ENCODE measurements at regions not wholly inside any gene's neighbourhood (a gene's known extent, or its start where the extent isn't known, plus 50 kb on each side); places are given as distances from the start of the nearest gene placed in this dataset.
A peak's percentile ranks its signal among the peaks of the same experiment; 100 is the strongest.

DNA sequence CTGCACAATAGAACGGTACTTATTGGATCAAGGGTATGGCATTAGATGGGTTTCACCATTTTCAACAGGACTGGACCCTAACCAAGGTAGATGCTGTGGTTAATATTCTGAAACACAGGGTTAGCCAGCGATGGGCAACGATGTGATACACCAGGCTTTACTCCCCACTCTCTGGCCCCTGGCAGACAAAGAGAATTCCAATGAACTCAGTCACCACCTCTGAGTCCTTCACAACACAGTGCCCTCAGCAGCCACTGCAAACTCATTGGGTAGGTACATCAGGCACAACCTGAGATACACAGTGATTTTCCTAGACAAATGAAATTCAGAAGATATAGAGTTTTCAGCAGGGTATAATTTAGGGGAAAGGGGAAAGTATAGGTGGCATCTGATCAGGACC lies 634.5 kb downstream of the ZEB2 start:
- Mint-ChIP-seq H3K27ac (no peak overlapping the region), H3K9me3 (no peaks in the 10 kb centered on the region), H3K4me1 (no peaks in the 10 kb centered on the region), H3K36me3 (no peaks in the 10 kb centered on the region), H3K4me3 (no peak overlapping the region)
- ATAC-seq = no peak
- DNase-seq (ENCODE audit: low spot score in 2 of 2) = no peak

DNA sequence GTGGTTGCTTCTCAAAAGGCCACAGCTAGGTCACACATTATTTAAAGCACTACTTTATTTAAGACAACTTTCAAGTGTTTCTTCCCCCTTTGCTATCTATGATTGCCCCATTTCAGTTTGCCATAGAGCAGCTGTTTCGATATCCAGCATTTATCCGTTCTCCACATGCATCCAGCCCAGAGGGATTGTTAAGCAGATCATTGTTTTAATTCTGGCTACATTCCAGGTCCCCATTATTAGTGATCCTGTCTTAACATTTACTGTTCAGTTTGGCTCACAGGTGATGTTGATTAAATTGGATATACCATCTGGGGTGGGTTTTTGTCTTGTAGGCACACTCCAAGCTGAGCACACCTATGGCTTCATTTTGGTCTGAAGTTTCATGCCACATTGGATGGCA lies 638.7 kb downstream of the ZEB2 start:
- H3K9me3 Mint-ChIP-seq = no peaks in the 10 kb centered on the region
- H3K4me1 Mint-ChIP-seq = no peaks in the 10 kb centered on the region
- DNase-seq (ENCODE audit: low spot score in 2 of 2) = no peak
- no peaks in the 10 kb centered on the region for H3K36me3 Mint-ChIP-seq
- H3K4me3 Mint-ChIP-seq = no peak overlapping the region
- no peak overlapping the region for H3K27ac Mint-ChIP-seq
- no peak for ATAC-seq

DNA sequence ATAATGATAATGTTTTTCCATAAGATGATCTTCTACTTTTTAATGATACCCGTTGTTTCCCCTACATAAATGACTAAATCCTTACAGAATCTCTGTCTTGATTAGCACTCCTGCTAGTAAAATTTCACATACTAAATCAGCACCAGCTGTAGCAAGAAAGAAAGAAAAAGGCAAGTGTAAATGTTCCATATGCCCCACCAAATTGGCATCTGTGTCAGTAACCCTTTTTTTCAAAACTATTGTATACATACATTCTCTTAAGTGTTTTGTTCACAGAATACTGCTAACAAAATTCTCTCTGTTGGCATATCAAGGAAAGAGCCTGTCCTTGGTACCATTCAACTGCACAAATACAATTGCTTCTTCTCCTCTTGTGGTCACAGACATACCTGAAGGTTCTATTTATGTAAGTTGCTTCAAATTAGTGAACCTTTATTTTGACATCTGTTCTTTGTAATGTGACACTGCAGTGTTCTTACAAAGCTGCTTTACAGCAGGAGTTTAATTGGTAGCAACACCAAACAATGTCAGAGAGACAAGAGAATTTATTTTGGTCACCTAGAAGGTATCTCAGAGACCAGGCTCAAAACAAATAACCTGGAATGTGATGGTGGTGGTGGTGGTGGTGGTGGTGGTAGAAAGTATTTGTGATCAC lies 641.9 kb downstream of the ZEB2 start:
- peaks cover 6% of the 10 kb centered on the region for H3K4me1 Mint-ChIP-seq
- H3K36me3 Mint-ChIP-seq = no peaks in the 10 kb centered on the region
- ATAC-seq = no peak
- H3K4me3 Mint-ChIP-seq = no peak overlapping the region
- no peaks in the 10 kb centered on the region for H3K9me3 Mint-ChIP-seq
- H3K27ac Mint-ChIP-seq = no peak overlapping the region
- DNase-seq (ENCODE audit: low spot score in 2 of 2) = no peak

DNA sequence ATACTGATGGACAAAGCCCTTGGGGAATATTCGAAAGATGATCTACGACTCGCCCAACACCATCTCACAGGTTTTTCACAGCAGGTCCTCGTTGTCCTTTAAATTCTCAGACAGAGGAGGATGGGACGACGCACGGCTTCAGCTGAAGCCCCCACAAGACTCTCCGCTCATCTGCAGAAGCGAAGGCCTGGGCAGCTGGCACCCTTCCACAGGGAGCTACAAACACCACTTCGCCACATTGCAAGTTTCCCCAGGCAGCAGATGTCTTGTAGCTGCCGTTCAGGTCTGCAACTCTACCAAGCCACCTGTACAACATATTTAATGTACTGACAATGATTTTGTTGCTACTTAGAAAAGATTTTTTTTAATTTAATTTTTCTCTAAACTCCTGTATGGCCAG lies 642.9 kb downstream of the ZEB2 start:
- Mint-ChIP-seq H3K4me3 (no peak overlapping the region), H3K4me1 (peaks cover 6% of the 10 kb centered on the region), H3K9me3 (no peaks in the 10 kb centered on the region), H3K27ac (no peak overlapping the region), H3K36me3 (no peaks in the 10 kb centered on the region)
- DNase-seq (ENCODE audit: low spot score in 2 of 2) (no peak), ATAC-seq (no peak)

DNA sequence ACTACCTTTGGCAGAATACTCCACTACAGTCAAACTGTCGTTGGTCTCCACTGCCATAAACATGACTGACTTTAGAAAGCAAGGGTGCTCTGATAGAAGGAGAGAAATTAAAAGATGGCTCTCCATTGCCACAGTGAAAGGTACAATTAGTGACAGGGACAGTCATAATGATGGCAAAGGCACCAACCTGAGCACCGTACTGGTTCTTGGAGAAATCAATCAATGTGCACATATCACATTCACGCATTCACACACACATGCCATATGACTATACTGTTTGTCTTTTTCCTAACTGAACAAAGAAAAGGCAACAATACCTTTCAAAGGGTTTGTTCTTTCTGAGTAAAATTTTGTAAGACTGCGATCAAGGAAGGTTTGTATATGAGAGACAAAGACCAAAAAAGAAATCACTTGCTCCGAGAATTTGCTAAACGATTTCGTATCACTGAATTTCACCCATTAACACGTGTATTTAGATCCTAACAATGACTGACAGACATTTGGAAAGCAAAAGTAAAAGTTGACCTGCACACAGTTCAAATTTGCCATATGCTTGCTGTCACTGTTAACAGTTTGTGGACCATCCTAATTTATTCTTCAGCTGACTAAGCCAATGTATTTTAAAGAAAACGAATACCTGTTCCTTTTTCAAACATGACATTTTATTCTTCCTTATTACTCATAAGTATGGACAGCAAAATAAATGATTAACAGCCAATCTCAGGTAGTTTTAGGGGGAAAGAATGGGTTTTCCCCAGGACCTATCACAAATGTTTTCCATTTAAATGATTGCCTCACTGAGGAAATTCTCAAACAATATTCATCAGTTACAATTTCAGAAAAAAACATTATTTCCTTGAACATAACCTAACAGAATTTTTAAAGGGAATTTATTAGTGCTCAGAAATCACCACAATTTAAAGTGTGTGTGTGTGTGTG lies 644.4 kb downstream of the ZEB2 start:
- no peak for DNase-seq (ENCODE audit: low spot score in 2 of 2)
- Mint-ChIP-seq H3K27ac (no peak overlapping the region), H3K4me3 (no peak overlapping the region), H3K4me1 (peaks cover 6% of the 10 kb centered on the region), H3K36me3 (no peaks in the 10 kb centered on the region), H3K9me3 (peaks cover 2% of the 10 kb centered on the region)
- peak; percentile 44 for ATAC-seq

DNA sequence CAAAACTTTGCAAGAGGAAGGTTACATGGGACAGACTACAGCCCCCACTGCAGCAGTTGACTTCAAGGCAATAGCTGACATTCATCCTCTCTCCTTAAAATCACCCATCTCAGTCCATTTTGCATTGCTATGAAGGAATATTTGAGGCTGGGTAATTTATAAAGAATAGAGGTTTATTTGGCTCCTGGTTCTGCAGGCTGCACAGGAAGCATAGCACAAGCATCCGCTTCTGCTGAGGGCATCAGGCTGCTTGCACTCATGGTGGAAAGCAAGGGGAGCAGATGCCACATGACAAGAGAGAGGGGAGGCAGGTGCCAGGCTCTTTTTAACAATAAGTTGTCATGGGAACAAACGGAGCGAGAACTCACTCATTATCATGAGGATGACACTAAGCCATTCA lies 646.0 kb downstream of the ZEB2 start:
- H3K4me1 Mint-ChIP-seq = peaks cover 6% of the 10 kb centered on the region
- no peak for DNase-seq (ENCODE audit: low spot score in 2 of 2)
- ATAC-seq = no peak
- no peak overlapping the region for H3K27ac Mint-ChIP-seq
- H3K36me3 Mint-ChIP-seq = no peaks in the 10 kb centered on the region
- peaks cover 8% of the 10 kb centered on the region for H3K9me3 Mint-ChIP-seq
- H3K4me3 Mint-ChIP-seq = no peak overlapping the region

DNA sequence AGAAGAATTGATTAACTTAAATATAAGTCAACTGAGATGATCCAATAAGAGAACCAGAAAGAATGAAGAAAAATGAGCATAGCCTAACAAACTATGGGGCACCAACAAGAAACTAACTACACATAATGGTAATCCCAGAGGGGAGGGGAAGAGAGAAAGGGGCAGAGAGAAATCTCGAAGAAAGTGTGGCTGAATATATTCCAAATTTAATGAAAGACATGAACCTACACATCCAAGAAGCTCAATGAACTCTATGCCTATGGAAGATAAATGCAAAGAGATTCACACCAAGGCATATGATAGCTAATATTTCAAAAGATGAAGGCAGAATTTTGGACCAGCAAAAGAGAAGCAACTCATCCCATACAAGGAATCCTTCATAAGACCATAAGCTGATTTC lies 649.2 kb downstream of the ZEB2 start:
- ATAC-seq = no peak
- H3K4me3 Mint-ChIP-seq = no peak overlapping the region
- H3K36me3 Mint-ChIP-seq = no peaks in the 10 kb centered on the region
- H3K4me1 Mint-ChIP-seq = peaks cover 5% of the 10 kb centered on the region
- H3K27ac Mint-ChIP-seq = no peak overlapping the region
- peaks cover 8% of the 10 kb centered on the region for H3K9me3 Mint-ChIP-seq
- no peak for DNase-seq (ENCODE audit: low spot score in 2 of 2)

DNA sequence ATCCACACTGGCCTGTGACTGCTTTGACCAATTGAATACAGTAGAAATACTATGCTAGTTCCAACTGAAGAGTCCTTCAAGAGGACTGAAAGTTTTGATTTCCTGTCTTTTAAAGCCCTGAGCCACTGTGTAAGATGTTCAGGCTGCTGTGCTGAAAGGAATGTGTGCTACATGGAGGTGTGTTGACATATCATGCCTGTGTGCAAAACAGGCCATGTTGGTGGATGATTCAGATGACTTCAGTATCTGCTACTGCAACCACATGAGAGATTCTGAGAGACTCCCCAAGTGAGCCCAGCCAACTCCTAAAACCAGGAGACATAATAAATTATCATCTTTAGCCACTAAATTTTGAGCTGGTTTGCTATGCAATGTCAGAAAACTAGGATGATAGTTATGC lies 662.9 kb downstream of the ZEB2 start:
- DNase-seq (ENCODE audit: low spot score in 2 of 2) = no peak
- Mint-ChIP-seq H3K9me3 (peaks cover 4% of the 10 kb centered on the region), H3K4me1 (no peaks in the 10 kb centered on the region), H3K36me3 (no peaks in the 10 kb centered on the region), H3K27ac (no peak overlapping the region), H3K4me3 (no peak overlapping the region)
- peak; percentile 57 for ATAC-seq

DNA sequence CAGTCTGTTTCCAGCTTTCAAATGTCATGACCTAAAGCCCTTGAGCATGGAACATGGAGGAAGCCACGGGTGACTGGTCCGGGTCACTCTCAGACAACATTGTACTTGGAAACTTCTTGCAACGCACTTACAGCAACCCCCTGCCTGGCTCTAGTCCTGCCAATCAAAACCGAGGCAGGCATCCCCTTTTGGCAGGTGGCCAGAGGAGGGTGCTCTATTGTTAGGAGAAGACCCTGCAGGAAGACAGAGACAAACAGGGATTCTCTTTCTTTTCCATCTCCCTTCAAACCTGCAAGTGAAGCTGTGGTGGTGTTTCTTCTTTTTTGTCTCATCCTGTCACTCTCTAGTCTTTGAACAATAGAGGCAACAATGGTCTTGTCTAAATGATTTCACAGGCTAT lies 667.2 kb downstream of the ZEB2 start:
- Mint-ChIP-seq H3K4me1 (no peaks in the 10 kb centered on the region), H3K36me3 (no peaks in the 10 kb centered on the region), H3K9me3 (no peaks in the 10 kb centered on the region), H3K4me3 (no peak overlapping the region), H3K27ac (no peak overlapping the region)
- ATAC-seq (no peak), DNase-seq (ENCODE audit: low spot score in 2 of 2) (no peak)

DNA sequence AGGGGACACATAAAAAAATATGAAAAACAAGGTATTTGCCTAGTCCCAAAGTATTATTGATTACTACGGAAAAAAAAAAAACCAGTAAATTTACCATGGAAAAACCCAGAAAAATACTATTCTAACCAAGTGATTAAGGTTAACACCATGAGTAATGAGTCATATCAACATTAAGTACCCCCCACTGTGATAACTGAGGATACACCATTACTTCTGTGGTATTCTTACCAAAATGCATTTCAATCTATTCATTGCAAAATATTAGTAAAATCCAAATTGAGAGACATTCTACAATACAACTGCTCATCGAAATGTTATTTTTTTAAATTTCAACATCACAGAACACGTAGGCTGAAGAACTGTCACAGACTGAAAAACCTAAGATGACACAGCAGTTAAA lies 669.8 kb downstream of the ZEB2 start:
- DNase-seq (ENCODE audit: low spot score in 2 of 2) = no peak
- Mint-ChIP-seq H3K36me3 (no peaks in the 10 kb centered on the region), H3K4me1 (peaks cover 6% of the 10 kb centered on the region), H3K27ac (no peak overlapping the region), H3K9me3 (no peaks in the 10 kb centered on the region), H3K4me3 (no peak overlapping the region)
- ATAC-seq = no peak

DNA sequence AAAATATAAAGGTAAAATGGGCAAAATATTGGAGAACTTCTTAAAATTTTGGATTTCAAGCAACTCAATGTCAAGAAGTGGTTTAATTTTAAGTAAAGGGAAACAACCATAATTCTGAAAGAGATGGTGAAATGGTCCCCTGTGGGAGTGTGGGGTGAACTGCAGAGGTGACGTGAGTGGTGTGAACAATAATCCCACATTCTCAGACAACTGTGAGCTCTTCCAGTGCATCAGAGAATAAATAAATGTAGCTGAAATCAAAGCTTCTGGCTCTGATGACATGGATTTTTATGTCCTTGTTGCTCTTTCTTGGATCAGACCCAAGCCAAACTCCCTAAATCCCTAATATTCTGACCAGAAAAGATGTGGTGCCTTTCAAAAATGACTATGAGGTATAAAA lies 672.7 kb downstream of the ZEB2 start:
- Mint-ChIP-seq H3K36me3 (no peaks in the 10 kb centered on the region), H3K4me3 (no peak overlapping the region), H3K27ac (no peak overlapping the region), H3K9me3 (no peaks in the 10 kb centered on the region), H3K4me1 (peaks cover 6% of the 10 kb centered on the region)
- DNase-seq (ENCODE audit: low spot score in 2 of 2) = no peak
- ATAC-seq = no peak

DNA sequence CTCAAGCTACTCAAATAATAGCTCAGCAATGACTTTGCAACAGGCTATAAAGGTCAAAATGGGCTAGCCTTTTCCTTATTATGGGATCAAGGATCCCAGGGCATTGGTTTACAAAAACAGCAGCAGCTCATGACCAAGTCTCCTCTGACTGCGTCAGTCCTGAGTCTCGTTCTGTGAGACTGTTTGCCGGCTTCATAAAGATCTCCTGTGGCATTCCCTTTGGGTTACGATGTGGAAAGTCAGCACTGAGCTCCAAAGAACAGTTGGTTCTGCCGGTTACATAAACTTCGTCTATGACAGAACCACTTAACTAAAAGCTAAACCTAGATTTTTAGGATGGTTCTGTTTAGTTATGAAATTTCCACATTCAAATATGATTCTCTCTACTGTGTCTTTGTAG lies 674.9 kb downstream of the ZEB2 start:
- no peaks in the 10 kb centered on the region for H3K9me3 Mint-ChIP-seq

DNA sequence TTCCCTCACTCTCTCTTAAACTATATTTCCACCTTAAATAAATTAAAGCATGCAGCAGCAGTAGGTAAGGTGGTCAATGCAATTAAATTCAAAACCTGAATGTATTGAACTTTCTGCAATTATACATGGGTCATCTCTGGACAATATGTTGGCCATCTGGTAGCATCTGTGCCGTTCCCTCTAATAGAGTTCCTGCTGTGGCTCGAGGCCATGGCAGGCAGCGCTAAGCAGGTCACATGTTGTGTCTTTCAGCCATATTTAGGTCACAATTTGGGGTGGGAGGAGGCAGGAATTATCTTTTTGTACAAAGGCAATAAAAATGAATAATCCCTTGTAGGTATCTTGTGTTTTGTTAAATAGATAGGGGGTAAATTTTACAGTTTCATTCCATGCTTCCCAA lies 676.2 kb downstream of the ZEB2 start:
- Mint-ChIP-seq H3K4me3 (no peak overlapping the region), H3K4me1 (peaks cover 6% of the 10 kb centered on the region), H3K27ac (no peak overlapping the region), H3K9me3 (no peaks in the 10 kb centered on the region), H3K36me3 (no peaks in the 10 kb centered on the region)
- ATAC-seq (no peak), DNase-seq (ENCODE audit: low spot score in 2 of 2) (no peak)

More for the DNA sequence above, 674.9 kb downstream of the ZEB2 start:
- Mint-ChIP-seq H3K4me3 (no peak overlapping the region), H3K27ac (no peak overlapping the region), H3K36me3 (no peaks in the 10 kb centered on the region), H3K4me1 (peaks cover 6% of the 10 kb centered on the region)
- DNase-seq (ENCODE audit: low spot score in 2 of 2) = no peak
- ATAC-seq = no peak

DNA sequence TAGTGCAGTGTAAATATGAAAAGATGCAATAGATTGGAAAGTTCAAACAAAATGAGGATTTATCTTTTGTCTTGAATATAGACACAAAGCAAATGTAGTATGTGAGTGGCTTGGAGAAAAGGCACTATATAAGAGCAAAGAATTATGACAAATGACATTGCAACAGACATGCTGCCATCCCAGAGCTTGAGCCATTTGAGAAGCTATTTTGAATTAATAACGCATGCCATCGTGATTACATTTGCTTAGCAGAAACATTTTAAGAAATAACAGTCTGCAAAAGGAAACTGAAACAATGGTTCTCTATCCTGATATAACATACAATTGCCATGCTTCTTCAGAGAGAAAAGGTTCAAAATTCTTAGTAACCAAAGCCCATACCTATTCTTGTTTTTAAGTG lies 677.1 kb downstream of the ZEB2 start:
- Mint-ChIP-seq H3K9me3 (no peaks in the 10 kb centered on the region), H3K4me1 (peaks cover 6% of the 10 kb centered on the region), H3K27ac (no peak overlapping the region), H3K36me3 (no peaks in the 10 kb centered on the region), H3K4me3 (no peak overlapping the region)
- ATAC-seq (no peak), DNase-seq (ENCODE audit: low spot score in 2 of 2) (no peak)

DNA sequence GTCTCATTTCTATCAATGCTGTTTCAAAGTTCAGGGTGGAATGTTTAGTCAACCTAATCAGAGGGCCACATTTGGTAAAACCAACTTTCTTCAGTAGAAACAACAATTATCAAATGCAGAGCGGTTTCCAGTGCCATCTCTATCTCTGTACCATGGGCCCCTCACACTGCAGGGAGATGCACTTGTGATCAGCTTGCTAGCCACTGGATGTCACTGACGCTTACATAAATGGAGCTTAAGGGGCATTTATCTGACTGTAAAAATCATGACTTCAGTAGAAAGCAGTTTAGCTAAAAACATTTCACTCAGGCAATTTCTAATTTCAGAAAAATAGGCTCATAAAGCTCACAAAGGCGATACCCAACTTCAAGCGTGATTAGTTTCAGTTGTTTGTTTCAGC lies 678.0 kb downstream of the ZEB2 start:
- ATAC-seq = no peak
- H3K4me3 Mint-ChIP-seq = no peak overlapping the region

DNA sequence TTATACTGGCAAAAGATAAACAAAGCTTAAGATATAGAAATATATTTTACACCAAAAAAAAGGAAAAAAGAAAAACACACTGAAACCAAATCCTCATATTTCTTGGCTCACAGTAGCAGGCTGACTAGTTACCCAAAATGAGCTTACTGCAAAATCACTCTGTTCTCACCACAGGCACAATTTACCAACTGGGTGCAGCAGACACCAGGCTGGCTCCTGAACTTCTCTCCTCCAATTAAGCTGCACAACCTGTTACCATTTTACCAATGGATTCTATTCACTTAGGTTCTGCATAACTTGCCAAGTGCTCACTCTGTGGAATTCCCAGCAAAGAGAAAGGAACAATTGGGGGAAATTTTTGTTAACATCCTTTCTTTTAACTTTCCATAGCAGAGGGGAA lies 679.3 kb downstream of the ZEB2 start:
- peaks cover 4% of the 10 kb centered on the region for H3K4me1 Mint-ChIP-seq
- no peak overlapping the region for H3K4me3 Mint-ChIP-seq
- no peak for DNase-seq (ENCODE audit: low spot score in 2 of 2)
- no peak overlapping the region for H3K27ac Mint-ChIP-seq
- peaks cover 6% of the 10 kb centered on the region for H3K9me3 Mint-ChIP-seq
- no peak for ATAC-seq
- H3K36me3 Mint-ChIP-seq = no peaks in the 10 kb centered on the region

More for the DNA sequence above, 678.0 kb downstream of the ZEB2 start:
- no peak overlapping the region for H3K27ac Mint-ChIP-seq
- no peaks in the 10 kb centered on the region for H3K36me3 Mint-ChIP-seq
- peaks cover 6% of the 10 kb centered on the region for H3K4me1 Mint-ChIP-seq
- DNase-seq (ENCODE audit: low spot score in 2 of 2) = no peak
- peaks cover under 1% of the 10 kb centered on the region for H3K9me3 Mint-ChIP-seq

All from stimulated activated effector memory CD8-positive, alpha-beta T cell treated with anti-CD3 and anti-CD28 coated beads, Interleukin-12 subunit alpha, Interleukin-12 subunit beta, amount 100 ng/mL, for 72 hours (primary cell).